GM19372 (cell line): ENCODE measurements at regions not wholly inside any gene's neighbourhood (a gene's known extent, or its start where the extent isn't known, plus 50 kb on each side); places are given as distances from the start of the nearest gene placed in this dataset.

ENCODE experiments used
- ATAC-seq: cut with Tn5 transposase; IDR thresholded peaks from one replicate; pipeline ENCODE4 v1.9.1; 2021; ENCODE audit warnings: mild to moderate bottlenecking, low read depth, moderate library complexity; ENCODE audit not compliant: unreplicated experiment

DNA sequence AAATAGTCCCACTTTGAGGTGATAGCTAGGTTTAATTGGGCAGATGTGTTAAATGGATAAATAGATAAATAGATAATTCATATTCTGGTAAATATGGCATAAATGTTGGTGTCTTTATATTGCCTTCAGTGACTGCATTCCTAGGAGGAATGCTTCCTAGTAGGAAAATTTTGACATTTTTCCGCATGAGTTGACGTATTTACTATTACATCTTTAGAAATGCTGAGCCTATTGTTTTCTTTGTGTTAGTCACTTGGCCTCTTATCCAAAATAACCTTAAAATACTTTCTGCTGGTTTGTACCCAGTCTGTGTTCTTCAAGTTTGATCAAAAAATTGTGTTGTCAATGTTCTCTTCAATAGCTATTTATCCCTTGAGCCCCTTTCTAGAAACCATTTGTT, 495.6 kb upstream of the ZEB2 start:
- no peak for ATAC-seq

DNA sequence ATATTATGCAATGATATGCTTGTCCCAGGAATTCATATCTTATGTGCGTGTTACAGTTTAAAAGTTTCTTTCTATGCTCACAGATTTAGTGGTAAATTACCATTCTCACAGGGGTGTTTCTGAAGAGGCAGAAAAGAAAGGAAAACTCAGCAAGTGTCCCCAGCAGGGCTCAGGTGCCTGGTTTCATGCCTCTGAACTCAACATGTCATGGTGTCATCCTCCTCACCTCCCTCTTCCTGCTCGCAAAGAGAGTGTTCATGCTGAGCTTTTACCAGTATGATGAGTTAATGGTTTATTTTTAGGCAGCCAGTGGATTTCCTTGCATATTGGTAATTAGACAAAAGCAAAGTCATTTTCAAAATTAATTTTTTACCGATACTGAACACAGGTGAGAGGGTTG, 492.9 kb upstream of the ZEB2 start:
- ATAC-seq, result no peak

DNA sequence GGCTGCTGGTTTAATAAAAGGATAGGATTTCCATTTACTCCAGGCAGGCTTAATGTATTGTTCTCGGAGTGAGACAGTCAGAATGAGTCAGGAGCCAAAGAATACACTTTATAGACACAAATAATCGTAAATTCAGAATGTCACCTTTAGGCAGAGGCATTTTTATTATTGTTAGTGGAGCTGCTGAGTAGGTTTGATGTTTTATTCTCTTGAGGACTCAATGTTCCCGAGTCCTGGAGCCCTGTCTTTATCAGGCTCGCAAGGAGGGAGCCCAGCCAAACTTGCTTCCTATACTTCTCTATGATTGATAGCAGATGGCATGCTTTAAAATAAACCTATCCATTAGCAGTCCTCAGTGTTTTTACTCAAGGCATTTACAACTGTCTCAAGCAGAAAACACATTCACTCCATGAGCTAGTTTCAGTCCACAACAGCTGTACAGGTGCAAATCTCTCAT, 492.3 kb upstream of the ZEB2 start:
- no peak for ATAC-seq

DNA sequence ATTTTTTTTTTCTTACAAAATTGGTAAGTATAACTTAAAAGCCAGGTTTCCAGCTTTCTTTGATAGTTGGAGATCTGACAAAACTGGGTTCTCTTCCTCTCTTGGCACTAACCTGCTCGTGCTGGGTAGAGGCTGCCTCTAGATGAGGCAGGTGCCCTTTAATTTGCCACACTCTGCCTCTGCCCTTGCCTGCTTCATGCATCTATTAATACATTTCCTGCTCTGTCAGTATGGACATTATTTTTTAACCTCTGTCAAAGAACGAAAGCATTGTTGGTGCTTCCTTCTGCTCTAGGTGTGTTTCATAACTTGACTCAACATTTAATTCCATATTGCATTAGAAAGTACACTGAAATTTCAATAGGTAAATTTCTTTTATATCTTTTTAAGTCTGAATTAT, 490.7 kb upstream of the ZEB2 start:
- ATAC-seq, result no peak

DNA sequence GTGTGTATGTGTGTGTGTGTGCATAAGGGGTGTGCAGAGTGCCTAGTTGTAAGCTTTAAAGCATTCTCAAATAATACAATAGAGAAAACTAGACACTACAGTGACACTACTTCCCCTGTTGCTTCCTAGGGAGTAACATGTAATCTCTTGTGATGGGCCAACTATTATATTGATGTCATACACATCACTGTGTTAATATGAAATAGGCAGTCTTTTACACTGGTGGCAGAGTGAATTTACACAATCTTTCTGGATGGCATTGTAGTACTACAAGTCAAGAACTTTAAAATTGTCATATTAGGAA, 488.0 kb upstream of the ZEB2 start:
- no peak for ATAC-seq

DNA sequence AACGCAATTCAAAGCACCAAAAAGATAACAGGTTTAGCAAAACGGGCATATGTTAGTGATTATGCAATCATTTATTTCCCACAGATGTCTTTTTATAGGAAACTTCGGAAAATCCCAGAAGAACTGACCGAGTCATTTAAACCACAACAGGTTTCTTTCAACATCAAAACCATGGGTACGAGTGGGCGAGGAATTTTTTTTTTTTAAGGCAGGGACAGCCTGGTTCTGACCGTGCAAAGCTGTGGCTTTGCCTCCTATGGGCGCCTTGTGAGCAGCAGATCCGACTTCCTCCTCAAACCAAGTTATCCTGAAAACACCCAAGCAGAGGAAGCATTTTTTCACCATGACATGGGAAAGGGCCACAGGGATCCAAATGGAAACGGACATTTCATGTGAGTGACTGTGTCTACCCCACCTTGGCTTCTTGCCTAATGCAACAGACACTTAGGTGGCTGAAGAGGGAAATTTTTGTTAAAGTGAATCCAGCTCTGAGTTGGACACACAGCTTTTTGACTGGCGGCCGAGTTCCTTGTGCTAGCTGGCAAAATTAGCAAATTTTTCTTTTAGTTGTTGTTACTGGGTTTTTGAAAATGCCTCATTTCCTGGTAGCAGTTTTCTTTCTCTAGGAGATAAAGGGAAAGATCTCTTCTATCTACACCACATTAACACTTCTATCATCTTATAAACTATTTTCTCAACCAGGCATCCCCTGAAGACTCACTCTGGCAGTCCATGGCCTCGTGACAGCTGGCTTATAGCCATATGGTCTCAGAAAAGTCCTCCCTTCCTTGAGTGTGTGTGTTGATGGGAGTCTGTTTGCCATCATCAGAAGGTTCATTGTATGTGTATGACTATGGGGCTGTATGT, 487.4 kb upstream of the ZEB2 start:
- no peak for ATAC-seq

DNA sequence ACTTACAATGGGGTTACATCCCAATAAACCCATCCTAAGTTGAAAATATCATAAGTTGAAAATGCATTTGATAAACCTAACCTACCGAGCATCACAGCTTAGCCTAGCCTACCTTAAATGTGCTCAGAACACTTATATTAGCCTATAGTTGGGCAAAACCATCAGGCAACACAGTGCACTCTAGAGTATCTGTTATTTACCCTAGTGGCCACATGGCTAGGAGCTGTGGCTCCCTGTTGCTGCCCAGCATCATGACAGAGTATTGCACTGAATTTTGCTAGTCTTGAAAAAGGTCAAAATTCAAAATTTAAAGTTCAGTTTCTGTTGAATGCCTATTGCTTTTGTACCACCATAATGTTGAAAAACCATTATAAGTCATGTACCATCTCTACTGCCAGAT, 482.7 kb upstream of the ZEB2 start:
- ATAC-seq, result no peak

DNA sequence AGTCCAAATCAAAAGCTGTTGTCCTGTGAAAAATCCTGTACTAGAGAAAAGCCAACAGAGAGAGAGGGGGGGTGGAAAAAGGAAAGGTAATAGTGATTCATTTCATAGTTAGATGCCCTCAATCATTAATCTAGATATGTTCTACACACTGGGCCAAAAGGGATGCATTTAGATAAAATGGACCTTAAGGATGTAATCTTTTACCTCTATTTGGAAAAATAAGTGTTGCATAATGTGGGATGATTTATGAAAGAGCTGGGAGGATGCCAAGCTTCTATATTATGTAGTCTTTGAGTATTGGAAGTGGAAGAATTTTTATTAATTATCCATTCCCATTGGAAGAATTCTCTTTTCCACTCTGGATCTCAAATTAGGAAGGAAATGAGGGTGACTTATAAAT, 480.5 kb upstream of the ZEB2 start:
- ATAC-seq, result no peak

DNA sequence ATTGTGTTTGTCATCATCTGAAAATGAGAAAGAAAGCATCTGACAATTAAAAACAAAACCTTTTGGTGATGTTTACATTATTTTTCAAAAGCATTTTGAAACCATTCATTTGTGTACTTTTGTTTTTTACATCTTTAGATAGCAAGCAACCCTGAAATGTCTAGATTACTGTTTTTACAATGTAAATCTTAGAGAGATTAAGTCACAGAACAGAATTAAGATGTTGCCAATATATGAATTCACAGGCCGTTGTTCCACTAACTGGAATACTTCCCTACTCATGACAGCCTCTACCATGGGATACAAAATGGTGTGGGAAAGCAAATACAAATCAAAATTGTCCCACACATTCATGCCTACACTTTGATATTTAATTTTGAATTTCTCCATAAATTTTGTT, 480.0 kb upstream of the ZEB2 start:
- ATAC-seq, result no peak

DNA sequence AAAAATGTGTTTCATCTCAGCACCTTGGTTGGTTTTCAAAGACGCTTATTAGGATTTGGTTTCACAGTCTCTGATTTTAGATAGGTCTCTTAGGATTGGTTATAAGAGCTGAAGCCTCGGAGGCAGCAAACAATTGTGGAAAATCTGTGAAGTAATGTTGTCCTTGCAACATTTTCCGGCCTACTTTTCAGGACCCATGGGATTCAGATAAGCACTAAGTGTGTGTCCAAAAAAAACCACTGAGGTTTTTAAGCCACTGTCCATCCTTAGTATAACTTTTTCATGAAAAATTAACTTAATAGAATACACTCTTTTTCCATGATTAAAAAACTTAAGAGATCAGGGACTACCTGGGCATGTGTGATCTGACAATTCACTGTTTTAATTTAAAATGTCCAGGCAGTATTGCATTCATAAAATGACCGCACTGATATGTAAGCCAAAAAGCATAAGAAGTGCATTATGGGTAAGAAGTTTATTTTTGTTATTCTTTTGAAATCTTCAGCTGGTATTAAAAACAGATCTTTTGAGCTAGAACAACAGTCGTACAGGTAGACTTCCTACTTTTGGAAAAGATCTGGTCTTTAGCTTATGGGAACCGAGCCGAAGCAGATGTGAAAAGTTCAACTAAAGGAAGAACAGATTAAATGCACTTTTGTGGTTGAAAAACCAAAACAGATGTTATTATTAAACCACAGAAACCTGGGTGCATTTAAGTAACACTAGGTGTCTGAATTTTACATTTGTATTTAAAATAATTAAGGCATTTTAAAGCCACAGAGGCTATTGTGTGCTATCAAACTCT, 479.4 kb upstream of the ZEB2 start:
- no peak for ATAC-seq

DNA sequence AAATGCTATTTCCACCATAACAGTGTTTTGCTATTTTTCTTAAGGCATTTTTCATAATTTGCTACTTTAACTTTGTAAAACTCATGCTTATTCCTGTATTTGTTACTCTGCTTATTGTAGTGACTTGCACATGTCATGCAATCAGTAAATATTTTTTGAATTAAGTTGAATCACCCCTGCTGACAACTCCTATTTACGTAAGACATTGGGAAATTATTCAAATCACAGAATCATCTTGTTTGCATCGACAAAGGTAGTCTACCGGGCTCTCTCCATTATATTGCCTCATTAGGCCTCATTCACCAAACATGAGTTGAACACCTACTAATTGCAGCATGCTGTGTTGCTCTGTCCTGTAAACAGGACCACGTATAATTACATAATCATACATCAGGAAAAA, 478.5 kb upstream of the ZEB2 start:
- ATAC-seq, result no peak

DNA sequence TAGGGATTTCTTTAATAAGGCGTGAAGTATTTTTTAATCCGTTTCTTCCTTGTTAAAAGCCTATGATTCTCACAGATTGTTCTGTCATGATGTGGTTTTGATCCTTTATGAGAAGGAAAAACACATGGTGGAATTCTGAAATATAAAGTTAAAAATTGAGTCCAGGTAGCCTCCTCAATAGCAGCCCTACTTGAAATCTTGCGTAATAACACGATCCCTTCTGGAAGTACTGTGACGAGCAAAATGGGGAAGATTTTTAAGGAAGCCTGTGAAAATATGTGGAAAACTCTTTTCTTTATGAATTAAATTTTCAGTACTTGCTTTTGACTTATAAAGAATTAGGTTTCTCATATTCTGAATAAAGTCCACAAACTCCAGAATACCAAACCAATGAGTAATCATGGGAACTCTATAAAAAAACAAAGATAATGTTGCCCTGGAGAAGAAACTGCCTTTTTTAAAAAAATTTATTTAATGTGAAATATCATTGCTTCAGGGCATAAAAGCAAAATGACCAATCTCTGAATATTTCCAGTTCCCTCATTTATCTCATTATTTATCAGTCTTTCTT, 476.4 kb upstream of the ZEB2 start:
- no peak for ATAC-seq

DNA sequence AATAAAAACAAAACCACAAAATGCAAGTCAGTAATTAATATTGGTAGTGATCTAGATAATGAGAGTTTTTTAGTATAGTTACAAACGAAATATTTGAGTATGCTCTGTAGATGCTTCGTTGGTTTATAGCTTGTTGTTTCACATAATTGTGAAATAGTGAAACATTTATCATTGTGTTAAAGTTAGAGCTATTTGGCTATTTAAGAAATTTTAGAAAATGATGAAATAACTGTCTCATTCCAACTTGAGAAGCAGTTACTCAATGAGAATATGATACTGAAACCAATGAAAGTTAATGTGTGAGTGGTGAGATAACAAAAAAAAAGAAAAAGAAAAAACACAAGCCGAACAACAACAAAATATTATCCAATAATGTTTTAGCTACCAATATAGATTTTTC, 475.6 kb upstream of the ZEB2 start:
- no peak for ATAC-seq

DNA sequence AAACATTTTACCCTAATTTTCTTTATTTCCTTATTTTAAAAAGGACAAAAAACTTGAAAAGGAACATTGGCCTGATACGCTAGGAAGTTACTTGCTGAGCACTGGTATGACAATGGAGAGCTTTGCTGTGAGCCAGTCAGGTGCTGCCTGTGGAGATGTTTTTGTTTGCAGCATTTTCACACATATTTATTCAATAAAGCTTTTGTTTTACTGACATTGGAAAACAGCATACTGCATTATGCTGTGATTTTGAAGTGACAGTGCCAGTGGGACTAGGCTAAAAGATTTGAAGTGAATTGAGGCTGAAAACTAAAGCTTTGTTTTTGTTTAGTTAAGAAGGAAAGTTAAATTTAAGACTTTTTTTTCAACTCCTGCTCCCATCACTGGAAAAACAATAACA, 470.7 kb upstream of the ZEB2 start:
- no peak for ATAC-seq

DNA sequence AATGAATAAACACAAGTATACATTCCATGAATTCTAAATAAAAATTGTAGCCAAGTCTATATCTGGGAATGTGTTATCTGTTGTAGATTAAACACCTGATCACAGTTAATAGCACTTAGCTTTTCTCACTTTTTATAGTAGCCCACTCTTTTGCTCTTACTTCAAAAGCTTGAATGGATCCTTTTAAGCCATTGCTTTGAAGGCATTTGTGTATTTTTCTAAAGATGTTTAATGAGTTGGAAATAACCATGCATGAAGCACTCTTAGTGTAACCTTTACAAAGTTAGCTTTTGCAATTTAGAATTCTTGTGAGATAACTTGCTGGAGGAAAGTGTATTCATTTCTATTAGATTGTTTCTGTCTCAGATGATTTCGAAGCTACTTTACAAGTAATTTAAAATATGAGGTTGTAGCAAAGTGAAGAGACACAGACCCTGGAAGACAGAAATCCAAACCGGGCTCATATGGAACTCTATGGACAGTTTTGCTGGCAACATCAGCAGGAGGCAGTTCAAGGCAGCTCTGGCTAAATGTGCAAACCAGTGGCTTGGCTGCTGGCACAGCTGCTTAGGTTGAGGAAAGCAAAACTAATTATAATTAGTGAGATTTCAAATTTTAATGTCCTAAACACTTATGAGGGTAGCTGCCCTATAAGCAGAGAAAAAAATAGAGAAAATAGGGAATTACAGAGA, 469.8 kb upstream of the ZEB2 start:
- ATAC-seq, result no peak

DNA sequence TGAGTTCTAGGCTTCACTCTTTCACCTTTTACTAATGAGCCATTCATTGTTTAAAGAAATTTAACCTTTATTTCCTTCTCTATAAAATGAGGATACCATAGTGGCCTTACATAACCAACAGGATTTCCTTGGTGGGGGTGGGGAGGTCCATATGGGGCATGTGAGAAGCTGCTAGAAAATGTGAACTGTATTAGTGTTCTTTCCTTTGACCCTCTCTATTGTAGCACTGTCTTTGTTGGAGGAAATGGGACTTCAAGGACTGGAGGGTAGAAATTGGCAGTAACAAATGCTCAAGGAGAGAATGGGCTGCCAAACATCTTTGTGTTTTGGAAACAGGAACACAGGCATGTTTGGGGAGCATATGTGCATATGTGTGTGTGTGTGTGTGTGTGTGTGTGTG, 468.7 kb upstream of the ZEB2 start:
- ATAC-seq, result no peak

DNA sequence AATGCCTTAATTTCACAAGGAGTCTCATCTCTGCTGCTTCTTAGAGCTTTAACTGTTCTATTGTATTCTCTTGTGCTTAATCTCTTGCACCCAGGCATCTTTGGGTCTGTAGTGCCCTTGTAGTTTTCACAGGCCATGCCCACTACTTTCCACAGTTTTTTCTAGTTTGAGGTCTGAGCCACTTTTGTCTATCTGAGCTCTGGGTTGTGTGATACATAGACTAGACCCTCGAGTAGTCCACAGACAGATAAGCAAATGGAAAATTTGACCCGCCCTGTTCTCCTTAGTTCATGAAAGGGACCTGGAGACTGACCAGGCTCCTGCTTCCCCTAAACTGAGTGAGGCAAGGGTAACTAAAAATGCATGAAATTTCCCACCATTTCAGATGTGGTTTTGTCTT, 466.8 kb upstream of the ZEB2 start:
- ATAC-seq, result no peak

DNA sequence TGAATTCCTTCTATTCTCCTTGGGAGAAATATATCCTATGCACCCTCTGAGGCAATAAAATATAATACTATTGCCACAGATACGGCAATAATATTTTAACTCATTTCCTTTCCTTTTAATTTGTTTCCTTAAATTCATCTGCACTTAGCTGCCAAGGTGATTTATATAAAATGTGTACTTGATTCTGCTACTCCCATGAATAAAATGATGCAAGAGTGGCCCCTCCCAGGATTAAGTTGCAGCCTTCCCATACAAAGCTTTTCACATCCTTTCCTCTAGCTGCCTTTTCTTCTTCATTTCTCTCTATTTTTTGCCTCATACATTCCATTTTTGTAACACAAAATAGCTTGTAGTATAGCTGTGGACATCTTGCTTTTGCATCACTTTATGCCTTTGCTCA, 464.1 kb upstream of the ZEB2 start:
- ATAC-seq, result no peak

DNA sequence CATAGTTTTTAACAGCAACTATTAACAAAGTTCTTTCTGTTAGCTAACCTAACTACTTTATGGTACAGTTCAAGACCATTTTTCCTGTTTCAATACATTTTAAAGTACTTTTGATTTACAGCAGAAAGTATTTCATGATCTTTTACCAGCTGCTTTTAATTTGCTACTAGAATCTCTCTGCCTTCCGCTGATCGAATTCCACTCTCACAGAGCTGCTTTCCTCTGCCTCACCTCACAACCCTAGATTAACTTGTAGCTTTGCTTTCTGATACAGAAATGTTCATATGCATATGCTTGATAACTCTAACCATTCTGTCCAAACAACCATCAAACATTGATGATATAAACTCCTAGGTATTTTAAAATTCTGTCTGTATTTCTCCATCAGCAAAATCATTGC, 463.2 kb upstream of the ZEB2 start:
- ATAC-seq, result no peak

DNA sequence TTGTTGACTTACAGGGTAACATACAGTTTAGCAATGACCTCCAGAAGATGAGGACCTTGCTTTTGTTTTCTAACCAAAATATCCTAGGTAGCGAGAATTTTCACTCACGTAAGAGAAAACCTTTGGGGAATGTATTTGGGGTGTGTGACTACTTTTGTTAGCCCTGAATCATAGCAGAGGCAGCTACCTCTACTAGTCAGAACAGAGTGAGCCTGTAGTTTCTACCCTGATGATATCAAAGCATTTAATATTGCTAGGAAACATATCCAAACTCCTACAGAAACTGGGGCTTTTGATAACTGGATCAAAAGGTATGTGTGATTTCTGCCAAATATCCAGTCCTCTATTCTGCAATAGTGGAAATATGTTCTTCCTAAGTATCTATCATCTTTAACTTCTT, 462.6 kb upstream of the ZEB2 start:
- no peak for ATAC-seq

DNA sequence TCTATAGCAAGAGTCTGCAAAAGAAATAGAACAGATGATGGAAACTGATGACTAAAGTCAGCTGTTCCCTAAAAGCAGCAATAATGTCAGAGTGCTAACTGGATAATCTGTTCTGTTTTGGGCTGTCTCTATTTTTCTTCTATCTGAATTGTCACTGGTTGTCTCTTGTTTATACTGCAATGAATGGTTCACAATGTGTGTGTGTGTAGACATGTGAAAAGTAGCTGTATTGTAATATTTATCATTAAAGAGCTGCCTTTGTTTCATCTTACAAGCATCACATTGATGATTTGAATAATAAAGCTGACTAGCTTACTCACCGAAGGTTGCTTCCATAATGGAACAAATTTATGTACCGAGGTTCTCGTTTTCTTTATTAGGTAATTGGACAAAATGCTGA, 456.0 kb upstream of the ZEB2 start:
- ATAC-seq, result no peak
